HFFc6 (cell line): ENCODE measurements at regions not wholly inside any gene's neighbourhood (a gene's known extent, or its start where the extent isn't known, plus 50 kb on each side); places are given as distances from the start of the nearest gene placed in this dataset.

Experiments used
- DNase-seq: peaks from one replicate; pipeline ENCODE4 v3.0.0-alpha.2; 2018
- H3K27ac Mint-ChIP-seq: 2 replicates; pipeline ENCODE4 v1.8.0; 2020; ENCODE audit warnings: mild to moderate bottlenecking, mixed read lengths
- H3K27me3 Mint-ChIP-seq: 2 replicates; pipeline ENCODE4 v1.8.0; 2021; ENCODE audit warnings: mild to moderate bottlenecking, moderate library complexity, mixed read lengths; ENCODE audit not compliant: insufficient read depth
- H3K36me3 Mint-ChIP-seq: 2 replicates; pipeline ENCODE4 v1.8.0; 2021; ENCODE audit warnings: low read depth, mixed read lengths
- H3K4me1 Mint-ChIP-seq: 2 replicates; pipeline ENCODE4 v1.8.0; 2020; ENCODE audit warnings: low read depth, mixed read lengths
- H3K4me3 Mint-ChIP-seq: 2 replicates; pipeline ENCODE4 v1.8.0; 2020; ENCODE audit warnings: mild to moderate bottlenecking, moderate library complexity, mixed read lengths
- H3K9me3 Mint-ChIP-seq: 2 replicates; pipeline ENCODE4 v1.8.0; 2020; ENCODE audit warnings: mild to moderate bottlenecking, mixed read lengths
- CTCF ChIP-seq: fragments of 200-600 bp; sonication (generic); IDR thresholded peaks from 2 replicates; pipeline ENCODE4 v1.5.0; 2021; ENCODE audit warnings: antibody characterized with exemption, mild to moderate bottlenecking

- H3K27ac Mint-ChIP-seq, result no peak overlapping the region
- H3K4me3 Mint-ChIP-seq, result no peak overlapping the region
- peaks cover 12% of the 10 kb centered on the region for H3K9me3 Mint-ChIP-seq
- TF ChIP-seq CTCF, result no peak
- peaks cover 9% of the 10 kb centered on the region for H3K27me3 Mint-ChIP-seq
- no peaks in the 10 kb centered on the region for H3K36me3 Mint-ChIP-seq
- H3K4me1 Mint-ChIP-seq, result peaks cover 29% of the 10 kb centered on the region
- DNase-seq, result no peak
These were observed 53.9 kb upstream of the ZNF354A start for GRCh38 chr5:178784391-178784790.

- H3K27ac Mint-ChIP-seq, result no peak overlapping the region
- peaks cover 14% of the 10 kb centered on the region for H3K4me1 Mint-ChIP-seq
- H3K27me3 Mint-ChIP-seq, result peaks cover 17% of the 10 kb centered on the region
- DNase-seq, result no peak
- H3K4me3 Mint-ChIP-seq, result no peak overlapping the region
- peaks cover 20% of the 10 kb centered on the region for H3K9me3 Mint-ChIP-seq
- H3K36me3 Mint-ChIP-seq, result peaks cover 4% of the 10 kb centered on the region; the same call in 1 of the 2 replicates
- TF ChIP-seq CTCF, result no peak
These were observed 51.5 kb upstream of the ZNF354A start for GRCh38 chr5:178781936-178782335.

- Mint-ChIP-seq H3K4me3 (no peak overlapping the region), H3K27ac (no peak overlapping the region), H3K9me3 (peaks cover 29% of the 10 kb centered on the region), H3K27me3 (peaks cover 17% of the 10 kb centered on the region), H3K4me1 (peaks cover 3% of the 10 kb centered on the region), H3K36me3 (peaks cover 5% of the 10 kb centered on the region)
- TF ChIP-seq CTCF, result no peak
- DNase-seq, result no peak
These were observed 50.4 kb upstream of the ZNF354A start for GRCh38 chr5:178780581-178781498.
